ENCODE measurements at regions not wholly inside any gene's neighbourhood (a gene's known extent, or its start where the extent isn't known, plus 50 kb on each side); places are given as distances from the start of the nearest gene placed in this dataset.

DNA sequence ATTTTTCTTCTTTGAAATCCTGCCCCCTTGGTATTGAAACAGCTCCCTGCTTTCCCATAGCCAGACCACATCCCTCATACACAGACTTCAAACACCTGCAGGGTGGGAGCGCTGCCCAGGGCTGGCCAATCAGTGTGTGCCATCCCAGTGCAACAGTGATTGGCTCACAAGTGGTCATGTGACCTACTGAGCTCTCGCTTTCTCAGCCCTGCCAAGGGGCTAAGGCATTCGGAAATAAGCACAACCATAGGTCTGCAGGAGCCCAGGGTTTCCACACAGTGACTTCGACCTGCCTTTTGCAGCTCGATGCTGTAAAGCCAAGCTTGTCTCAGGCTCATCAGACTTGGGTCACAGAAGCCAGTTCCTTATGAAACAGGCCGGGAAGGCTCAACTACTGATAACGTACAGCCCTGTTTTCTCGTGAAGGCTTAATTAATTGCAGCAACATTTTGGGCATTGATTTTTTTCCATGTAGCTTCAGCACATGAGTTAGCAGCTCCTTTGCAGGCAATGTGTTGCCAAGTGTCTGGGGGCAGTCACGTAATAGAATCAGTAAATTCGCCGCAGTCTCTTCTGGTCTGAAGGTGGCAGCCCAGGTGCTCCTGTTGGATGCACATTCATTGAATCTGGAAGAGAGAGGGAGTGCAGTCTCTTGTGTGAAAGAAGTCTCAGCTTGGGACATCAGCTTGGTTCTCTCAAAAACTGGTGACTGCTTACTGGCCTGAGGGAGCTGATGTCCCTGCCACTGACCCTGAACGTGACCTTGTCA, 1091.8 kb downstream of the AACS start:
- no peak for DNase-seq

DNA sequence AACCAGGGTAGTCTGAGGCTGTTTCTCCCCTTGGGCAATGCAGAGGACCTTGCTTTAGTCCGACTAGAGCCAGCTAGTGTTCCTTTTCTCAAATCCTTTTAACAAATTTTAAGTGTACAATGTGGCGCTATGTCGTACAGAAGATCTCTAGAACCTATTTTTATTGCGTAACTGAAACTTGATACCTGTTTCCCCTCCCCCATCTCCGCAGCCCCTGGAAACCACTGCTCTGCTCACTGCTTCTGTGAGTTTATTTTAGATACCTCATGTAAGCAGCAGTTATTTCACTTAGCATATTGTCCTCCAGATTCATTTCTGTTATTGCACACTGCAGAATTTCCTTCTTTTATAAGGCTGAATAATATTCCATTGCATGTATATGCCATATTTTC, 1092.3 kb downstream of the AACS start:
- no peak for DNase-seq

DNA sequence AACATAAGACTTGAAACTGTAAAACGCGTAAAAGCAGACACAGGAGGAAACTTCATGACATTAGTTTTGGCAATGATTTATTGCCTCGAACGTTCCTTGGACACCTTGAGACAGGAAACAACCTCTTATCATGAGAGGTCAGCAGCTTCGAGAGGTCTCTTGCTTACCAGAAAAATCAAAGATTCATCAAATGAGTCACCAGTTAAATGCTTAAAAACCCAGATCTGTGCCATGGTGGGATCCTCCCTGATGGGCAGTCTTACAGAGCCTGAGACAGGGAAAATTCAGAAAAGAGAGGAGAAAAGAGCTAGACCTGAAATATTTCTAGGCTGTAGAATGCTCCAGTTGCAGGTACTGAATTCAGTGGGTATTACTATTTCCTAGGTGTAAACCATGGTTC, 1093.9 kb downstream of the AACS start:
- no peak for DNase-seq

DNA sequence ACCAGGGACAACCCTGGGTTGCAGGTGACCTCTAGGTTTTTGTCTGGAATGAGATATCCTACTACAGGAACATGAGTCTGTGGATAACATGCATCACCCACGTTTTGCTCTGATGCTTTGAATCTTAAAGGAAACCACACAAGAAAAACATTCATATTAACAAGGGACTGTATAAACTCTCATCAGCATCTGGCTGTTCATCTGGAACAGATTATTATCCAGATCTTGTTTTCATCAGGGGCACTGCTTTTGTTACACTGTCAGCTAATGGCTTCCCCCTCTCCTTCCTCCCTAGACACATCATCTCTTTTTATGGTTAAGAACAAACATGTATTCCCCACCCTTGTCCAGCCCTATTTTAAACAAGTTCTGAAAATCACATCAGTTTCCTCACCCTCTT, 1095.7 kb downstream of the AACS start:
- DNase-seq, result no peak

DNA sequence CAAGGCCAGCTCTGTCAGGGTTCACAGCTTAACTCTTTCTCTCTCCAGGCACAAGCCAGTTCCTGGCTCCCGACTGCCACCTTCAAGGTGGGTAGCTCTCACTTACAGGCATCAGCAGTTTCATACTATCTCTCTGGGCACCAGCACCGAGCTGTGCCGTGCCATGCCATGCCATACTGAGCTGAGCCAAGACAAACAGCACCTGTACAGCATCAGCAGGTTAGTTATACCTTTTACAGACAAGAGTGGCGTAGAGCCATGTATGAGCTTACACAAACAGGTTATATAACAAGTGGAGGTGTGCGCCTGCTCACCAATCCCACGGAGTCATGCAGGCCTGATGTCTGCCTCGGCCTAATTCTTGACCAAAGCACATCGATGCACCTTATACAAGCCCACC, 1098.7 kb downstream of the AACS start:
- no peak for DNase-seq

DNA sequence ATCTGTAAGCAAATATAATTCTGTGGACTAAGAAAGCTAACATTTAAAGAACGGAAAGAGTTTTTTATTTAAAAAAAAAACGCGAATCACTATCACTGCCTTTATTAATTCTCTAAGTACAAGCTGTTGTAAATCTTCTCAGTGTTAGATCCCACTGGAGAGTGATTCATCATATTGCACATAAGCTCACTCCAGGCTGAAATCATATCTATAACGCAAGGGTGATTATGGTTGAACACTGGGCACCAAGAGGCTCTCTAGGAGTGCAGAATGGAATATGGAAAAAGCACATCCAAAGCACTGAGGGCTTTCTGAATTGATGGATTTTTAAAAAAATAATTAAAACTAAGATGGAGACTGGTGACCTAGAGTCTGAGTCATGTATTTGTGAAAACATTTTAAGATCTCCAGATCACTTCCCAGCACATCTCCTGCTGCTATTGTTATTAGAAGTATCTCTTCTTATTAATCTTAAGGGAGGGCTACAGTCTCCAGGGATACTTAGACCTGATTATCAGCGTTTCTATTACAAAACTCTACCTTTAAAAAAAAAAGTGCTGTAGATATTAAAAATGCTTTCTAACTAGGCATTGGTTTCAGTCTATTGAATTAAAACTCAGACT, 1106.8 kb downstream of the AACS start:
- DNase-seq, result no peak

DNA sequence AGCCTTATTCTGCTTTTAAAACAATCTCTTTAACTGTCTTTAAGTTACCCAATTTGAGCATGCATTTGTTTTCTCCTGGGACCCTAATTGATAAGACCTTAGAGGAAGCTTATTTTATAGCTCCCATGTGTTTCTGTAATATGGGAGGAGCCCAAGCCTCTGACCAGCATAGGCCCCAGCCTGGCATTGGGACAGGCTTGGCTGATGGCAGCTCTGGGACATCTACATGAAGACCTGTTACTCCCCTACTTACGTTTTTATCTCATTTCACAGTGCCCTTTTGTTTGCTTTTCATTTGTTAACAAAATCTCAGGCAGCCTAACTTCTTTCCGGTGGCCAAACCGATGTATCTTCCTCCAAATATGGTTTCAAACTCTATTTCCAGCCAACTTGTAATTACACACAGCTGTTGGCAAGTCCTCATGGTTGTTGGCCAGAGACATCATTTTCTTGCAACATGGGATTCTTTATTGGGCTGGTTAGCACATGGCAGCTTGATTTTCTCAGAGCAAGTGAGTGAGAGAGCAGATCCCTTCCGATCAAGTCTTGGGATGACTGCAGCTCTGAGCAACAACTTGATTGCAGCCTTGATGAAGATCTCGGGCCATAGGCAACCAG, 1117.5 kb downstream of the AACS start:
- DNase-seq, result no peak

DNA sequence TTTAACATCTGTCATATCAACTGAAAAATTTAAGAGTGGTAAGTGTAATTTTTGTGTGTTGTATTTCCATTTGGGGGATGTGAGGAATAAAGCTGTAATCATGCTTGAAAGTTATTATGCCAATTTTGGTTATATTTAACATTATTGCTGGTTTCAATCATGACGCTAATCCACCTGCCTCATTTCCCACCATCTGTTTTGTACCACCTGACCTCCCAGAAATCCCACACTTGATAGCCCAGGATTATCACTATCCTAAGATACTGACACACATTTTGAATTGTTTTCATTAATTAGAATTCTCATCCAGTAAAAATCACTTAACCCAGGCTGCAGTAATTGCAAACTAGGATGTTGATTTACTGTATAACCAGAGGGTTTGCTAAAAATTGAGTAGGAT, 1119.8 kb downstream of the AACS start:
- DNase-seq, result no peak

DNA sequence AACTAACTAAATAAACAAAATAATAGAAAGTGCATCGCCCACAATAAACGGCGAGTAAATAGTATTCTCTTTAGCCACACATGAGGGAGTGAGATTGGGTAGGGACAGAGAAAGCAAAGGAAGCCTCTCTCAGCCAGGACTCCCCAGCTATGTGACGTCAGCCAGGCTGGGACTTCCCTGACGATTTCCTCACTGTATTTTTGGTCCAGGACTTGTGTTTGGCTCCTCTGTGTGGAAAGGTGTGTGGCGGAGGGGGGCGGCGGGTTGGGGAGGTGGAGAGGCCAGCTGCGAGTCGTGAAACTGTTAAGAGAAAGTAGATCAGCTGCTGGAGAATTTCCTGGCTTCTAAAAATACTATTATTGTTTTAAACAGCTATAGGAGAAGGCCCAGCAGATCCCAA, 1124.6 kb downstream of the AACS start:
- DNase-seq, result no peak

DNA sequence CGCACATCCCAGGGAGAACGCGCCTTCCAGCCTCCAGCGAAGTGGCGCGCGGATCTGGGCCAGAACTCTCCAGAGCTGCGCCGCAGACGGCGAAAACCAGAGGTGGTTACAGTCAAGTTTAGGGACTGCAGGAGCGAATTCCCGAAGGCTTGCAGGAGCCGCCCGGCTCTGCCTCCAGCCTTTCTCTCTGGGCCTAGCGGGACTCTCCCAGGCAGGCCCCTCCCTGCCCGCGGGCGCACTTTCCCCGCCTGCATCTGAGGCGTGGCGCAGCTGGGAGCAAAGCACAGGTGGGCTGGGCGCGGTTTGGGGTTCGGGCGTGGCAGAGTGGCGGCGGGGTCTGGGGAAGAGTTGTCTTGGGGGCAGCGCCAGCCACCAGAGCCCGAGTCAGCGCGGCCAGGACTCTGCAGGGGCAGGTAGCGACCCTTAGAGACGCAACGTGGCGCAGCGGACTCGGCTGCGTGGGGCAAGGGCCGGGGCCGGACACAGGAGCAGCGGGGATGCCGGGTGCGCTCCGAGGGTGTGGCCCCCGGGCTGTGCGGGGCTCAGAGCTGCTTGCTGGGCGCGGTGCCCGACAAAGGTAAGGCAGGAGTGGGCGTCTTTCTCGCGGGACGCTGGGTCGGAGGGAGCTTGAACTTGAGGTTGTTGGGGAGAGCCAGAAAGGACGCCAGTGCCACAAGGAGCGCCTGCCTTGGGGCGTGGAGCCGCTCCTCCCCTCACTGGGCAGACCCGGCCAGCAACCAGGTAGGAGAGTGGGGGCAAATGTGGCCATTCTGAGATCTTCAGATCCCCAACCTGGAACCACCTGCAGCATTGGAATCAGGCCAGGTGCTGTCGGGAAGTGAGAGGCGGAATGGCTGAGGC, 1126.0 kb downstream of the AACS start:
- no peak for DNase-seq

DNA sequence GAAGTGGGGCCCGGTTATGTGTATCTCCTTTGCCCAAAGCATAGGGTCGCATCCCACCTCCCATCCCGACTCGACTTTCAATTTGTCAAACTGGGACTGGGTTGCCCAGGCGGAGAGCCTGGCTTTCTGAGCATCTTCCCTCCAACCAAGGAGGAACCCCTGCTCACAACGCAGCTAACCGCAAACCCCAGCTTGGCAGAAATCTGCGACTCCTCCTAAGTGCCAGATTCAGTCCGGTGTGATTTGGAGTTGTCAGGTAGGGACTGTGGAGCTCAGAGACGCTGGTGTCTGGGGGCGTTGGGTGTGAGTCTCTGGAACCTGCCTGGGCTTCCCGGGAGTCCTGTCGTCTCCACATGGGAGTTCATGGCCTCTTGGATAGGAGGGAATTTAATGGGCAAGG, 1126.7 kb downstream of the AACS start:
- DNase-seq, result no peak

DNA sequence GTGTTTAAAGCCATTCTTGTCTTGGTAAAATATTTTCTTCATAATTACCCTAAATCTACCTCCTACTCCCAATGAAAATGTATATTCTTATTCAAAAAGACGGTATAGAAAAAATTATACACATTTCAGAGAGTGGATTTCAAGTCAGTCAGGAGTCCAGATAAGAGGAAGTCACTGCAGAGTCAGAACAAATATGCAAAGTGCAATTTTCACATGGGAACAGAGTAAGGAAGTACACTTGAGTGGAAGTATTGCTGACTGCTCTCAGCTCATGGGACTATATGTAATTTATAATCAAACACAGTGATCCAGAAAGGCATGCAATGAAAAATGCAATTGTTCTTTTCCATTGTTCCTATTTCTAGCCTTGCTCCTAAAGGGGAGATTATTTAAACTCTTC, 1128.0 kb downstream of the AACS start:
- DNase-seq, result no peak

DNA sequence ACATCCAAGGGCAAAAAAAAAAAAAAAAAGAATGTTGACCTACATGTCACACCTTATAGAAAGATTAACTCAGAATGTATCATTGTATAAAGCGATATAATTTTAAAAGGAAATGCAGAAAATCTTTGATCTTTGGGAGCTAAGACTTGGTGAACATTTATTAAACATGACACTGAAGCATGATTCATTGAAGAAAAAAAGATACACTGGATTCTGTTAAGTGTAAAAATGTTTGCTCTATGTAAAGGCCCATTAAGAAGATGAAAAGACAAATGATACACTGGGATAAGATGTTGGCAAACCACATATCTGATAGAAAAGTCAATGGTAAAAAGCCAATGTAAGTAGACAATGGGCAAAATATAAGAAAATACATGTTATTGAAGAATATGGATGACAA, 1131.0 kb downstream of the AACS start:
- DNase-seq, result no peak

DNA sequence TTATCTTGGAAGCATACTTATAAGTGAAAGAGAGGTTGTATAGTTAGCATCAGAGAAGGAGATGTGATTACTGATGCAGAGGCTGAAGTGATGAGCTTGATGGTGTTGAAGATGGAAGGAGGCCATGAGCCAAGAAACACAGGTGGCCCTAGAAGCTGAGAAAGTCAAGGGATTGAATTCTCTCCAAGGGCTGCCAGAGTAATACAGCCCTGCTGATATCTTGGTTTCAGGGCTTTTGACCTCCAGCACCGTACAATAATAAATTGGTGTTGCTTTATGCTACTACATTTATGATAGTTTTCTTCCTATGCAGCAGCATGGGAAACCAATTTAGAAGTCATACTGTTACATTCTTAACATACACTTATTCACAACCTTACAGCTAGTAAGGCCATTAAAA, 1133.3 kb downstream of the AACS start:
- no peak for DNase-seq

DNA sequence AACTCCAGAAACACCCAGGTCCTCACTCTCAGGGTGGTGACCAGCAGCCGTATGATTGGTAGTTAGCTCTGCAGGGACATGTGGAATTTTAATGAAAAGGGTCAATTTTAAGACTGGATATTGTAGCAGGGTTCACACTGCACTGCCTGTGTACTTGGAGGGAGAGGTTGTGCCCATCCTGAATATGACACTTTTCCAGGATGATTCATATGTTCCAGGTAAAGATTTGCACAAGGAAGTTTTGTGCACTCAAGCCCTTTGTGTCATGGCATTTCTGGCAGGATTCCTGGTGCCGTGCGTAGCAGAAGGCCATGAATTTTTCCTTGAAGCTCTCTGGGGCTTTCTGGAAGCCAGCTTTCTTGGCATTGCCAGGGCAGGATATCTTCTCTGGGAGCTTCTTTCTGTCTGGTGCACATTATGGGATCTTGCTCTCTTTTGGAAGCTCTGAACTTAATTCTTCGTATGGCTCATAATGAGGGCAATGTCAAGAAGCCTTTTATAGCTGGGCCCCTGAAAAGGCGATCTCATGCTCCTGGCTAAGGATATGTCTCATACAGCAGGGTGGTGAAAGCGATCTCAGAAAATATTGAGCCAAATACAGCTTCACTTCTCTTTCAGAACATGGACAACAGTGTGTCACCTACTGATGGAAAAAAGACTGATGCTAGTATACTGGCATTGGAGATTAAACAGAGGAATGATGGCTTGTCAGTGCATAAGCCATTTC, 1133.9 kb downstream of the AACS start:
- DNase-seq, result no peak

DNA sequence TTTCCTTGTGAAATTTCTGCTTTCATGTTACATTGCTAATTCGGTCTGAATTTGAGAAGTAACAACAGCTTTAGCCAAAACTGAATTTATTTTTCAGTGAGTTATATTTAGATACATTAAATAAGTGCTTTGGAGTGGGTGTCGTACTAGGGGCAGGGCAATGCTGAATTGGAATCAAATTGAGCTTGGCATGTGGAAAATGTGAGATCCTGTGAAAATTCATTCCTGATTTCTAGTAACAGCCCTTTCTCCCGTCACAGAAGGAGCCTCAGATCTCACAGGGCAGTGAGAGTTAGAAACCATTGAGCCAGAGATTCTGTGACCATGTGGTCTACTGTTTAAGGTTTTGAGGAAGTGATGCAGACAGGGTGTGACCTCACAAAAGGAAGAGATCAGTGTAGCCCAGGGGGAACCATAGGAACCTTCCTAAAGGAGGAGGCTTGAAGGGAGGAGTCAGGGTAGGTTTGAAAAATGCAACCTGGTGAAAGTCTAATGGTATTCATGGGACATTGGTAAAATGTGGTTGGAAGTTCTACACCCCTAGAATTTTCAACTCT, 1136.8 kb downstream of the AACS start:
- DNase-seq, result no peak

DNA sequence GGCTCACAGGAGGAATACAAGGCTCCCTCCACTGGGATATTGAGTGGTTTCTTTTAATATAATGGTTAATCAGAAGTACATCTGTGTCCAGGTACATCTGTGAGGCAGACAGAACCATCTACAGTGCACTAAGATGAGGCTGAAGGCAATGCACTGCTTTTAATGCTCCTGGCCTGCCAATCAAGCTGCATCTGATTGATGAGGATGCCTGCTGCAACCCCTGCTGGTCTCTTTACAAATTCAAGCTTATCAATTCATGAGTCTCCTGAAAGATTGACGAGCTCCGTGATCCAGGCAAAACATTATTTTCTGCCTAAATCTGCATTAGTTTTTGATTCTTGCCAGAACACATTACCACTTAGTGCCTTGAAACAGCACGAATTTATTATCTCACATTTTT, 1139.1 kb downstream of the AACS start:
- no peak for DNase-seq

DNA sequence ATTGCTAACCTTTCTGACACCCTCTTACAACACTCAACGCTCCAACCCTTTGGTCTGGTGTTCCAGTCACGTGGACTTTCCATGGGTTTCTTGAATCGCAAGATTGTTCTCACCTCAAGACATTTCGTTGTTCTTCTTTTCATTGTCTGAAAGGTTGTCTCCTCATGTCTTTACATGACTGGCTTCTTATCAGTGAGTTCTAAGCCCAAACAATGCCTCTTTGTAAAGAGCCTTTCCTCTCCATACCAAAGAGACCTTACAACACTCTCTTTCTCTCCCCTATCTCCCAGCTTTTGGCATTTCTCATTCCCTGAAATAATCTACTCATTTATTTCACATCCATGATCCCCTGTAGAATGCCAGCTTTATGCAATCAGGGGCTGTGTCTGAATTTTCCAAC, 1144.8 kb downstream of the AACS start:
- DNase-seq, result no peak

DNA sequence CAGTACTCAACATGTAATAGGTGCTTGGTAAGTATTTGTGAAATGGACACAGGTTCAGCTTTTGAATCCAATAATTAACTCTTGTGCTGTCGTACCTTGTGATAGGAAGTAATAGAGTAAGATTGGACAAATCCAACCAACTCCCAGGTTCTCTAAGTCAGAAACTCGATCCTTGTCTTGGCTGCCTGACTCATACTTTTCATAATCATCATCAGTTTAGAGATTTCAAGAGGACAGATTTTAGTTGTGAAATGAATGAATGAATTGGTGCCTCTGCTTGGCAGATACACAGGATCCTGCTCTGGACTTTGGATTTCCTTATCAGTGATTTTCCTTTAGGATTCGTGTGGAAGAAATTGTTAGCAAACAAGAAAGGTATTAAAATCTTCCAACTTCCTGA, 1145.2 kb downstream of the AACS start:
- DNase-seq, result no peak

DNA sequence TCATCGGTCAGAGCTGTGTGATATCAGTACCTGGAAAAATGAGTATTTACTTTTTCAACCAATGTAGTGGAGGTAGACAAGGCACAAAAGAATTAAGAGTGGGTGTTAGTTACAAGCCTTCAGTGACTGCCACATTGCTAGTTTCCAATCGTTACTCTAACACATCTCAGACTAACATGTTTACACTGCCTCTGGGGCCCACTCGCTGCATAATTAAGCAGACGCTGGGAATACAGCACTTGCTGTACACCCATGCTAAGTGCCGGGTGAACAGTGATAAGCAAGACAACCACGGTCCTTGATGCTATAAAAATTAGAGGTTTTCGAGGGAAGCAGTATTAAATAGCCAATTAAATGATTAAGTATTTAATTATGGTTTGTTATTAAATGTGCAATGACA, 1147.6 kb downstream of the AACS start:
- DNase-seq, result no peak

DNA sequence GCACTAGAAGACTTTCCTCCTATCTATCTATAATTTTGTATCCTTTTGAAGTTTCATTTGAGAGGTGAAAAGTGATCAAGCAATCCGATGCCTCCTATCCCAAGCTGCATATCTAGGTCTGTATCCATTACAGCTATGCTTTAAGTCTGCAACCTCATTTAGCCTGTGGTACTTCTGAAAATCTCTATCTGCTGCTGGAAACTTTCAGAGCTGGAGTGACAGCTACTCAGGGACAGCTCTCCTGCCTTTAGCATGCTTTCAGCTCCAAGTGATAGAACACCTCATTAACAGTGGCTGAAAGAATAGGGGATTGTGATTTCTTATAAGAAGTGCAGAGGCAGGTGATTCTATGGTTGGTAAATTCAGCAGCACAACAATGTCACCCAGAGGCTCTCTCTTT, 1153.5 kb downstream of the AACS start:
- no peak for DNase-seq

DNA sequence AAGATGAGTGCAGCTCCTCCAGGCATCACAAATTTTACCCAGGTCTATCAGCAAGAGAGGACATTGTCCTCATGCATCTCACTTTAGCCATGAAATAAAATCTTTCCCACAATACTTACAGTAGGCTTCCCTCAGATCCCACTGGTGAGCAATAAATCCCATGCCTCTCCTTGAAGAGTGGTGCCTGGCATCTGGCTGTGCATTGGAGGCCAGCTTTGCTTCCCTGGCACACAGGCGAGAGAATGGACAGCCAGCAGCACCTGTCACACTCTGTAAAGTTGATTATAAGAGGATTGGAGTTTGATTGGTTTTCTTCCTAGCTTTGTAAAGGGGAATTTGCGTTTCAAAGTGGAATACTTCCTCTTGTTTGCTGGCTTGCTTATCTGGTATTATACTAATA, 1153.9 kb downstream of the AACS start:
- no peak for DNase-seq
